ENCODE measurements at regions not wholly inside any gene's neighbourhood (a gene's known extent, or its start where the extent isn't known, plus 50 kb on each side); places are given as distances from the start of the nearest gene placed in this dataset.

GRCh38 chr2:240351088-240351741, 84.2 kb upstream of the GPC1 start:
- H3K4me3 ChIP-seq (ENCODE audit: low read length) = no peak overlapping the region
- no peak for TF ChIP-seq CTCF (IDR thresholded peaks at IDR 0.05; ENCODE audit: insufficient read depth, low read depth, low read length, missing control alignments)
- no peak for DNase-seq (ENCODE audit: low read depth)

- no peak for TF ChIP-seq CTCF (IDR thresholded peaks at IDR 0.05; ENCODE audit: insufficient read depth, low read depth, low read length, missing control alignments)
- H3K4me3 ChIP-seq (ENCODE audit: low read length) = no peak overlapping the region
Measured at GRCh38 chr2:240351826-240352426, 83.5 kb upstream of the GPC1 start.

DNA sequence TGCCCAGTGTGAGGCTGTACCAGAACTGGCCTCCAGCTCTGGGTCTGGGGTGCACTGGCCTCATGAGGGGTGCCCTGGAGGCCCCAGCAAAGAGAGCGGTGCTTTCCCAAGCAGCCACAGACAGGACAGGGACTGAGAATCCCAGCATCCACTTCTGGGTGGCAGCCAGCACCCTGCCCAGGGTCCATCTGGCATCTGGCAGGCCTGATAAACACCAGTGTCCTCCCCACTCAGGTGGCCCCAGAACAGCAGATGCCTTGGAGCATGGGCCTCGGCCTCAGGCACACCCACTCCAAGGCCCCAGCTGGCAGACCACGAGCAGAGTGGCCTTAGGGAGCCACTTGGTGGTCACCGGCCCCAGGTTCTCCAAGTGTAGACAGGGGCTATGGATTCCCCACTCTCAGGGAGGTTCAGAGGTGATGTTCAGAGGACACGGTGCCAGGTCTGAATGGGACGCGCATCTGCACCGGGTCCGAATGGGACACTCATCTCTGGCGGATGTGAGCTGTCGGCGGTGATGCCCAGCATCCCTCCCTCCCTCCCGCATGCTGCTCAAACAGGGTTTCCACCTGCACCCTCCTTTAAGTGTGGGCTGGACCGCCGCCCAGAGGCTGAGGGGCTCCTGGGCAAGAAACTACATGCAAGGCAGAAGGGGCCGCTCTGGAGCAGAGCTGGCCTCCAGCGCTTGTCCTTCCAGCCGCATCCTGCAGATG, 82.2 kb upstream of the GPC1 start:
- no peak for DNase-seq (ENCODE audit: low read depth)
- TF ChIP-seq CTCF (IDR thresholded peaks at IDR 0.05; ENCODE audit: insufficient read depth, low read depth, low read length, missing control alignments) = no peak
- no peak overlapping the region for H3K4me3 ChIP-seq (ENCODE audit: low read length)

More at GRCh38 chr2:240351826-240352426, 83.5 kb upstream of the GPC1 start:
- no peak for DNase-seq (ENCODE audit: low read depth)

GRCh38 chr2:240353944-240354343, 81.5 kb upstream of the GPC1 start:
- no peak for TF ChIP-seq CTCF (IDR thresholded peaks at IDR 0.05; ENCODE audit: insufficient read depth, low read depth, low read length, missing control alignments)
- H3K4me3 ChIP-seq (ENCODE audit: low read length) = no peak overlapping the region
- no peak for DNase-seq (ENCODE audit: low read depth)

GRCh38 chr2:240355001-240355891, 80.2 kb upstream of the GPC1 start:
- no peak for TF ChIP-seq CTCF (IDR thresholded peaks at IDR 0.05; ENCODE audit: insufficient read depth, low read depth, low read length, missing control alignments)

GRCh38 chr2:240355962-240356361, 79.5 kb upstream of the GPC1 start:
- no peak overlapping the region for H3K4me3 ChIP-seq (ENCODE audit: low read length)
- no peak for TF ChIP-seq CTCF (IDR thresholded peaks at IDR 0.05; ENCODE audit: insufficient read depth, low read depth, low read length, missing control alignments)
- no peak for DNase-seq (ENCODE audit: low read depth)

More at GRCh38 chr2:240355001-240355891, 80.2 kb upstream of the GPC1 start:
- no peak overlapping the region for H3K4me3 ChIP-seq (ENCODE audit: low read length)
- DNase-seq (ENCODE audit: low read depth) = no peak

All from epithelial cell of esophagus (primary cell).